Trophoblast cell (in vitro differentiated cells and primary cell): ENCODE measurements at regions not wholly inside any gene's neighbourhood (a gene's known extent, or its start where the extent isn't known, plus 50 kb on each side); places are given as distances from the start of the nearest gene placed in this dataset.

Experiments
- DNase-seq, 2 donors: peaks; one replicate each; pipeline ENCODE4 v3.0.0-alpha.2; 2016
- H2AFZ ChIP-seq: 2 replicates; pipeline ENCODE4 v1.6.1; 2013; ENCODE audit warnings: low read length, moderate library complexity, mild to moderate bottlenecking; ENCODE audit not compliant: insufficient read depth, poor library complexity
- H2AK5ac ChIP-seq: 2 replicates; pipeline ENCODE4 v1.6.1; 2013; ENCODE audit warnings: mild to moderate bottlenecking, low read length
- H2BK120ac ChIP-seq: 2 replicates; pipeline ENCODE4 v1.6.1; 2013; ENCODE audit warnings: low read length, mild to moderate bottlenecking, moderate library complexity; ENCODE audit not compliant: insufficient read depth, poor library complexity
- H2BK12ac ChIP-seq: 2 replicates; pipeline ENCODE4 v1.6.1; 2013; ENCODE audit warnings: mild to moderate bottlenecking, low read length, moderate library complexity
- H2BK5ac ChIP-seq: 2 replicates; pipeline ENCODE4 v1.6.1; 2013; ENCODE audit warnings: low read length, low read depth, moderate library complexity, mild to moderate bottlenecking; ENCODE audit not compliant: poor library complexity
- H3K14ac ChIP-seq: 2 replicates; pipeline ENCODE4 v1.6.1; 2013; ENCODE audit warnings: mild to moderate bottlenecking, low read length
- H3K18ac ChIP-seq: 2 replicates; pipeline ENCODE4 v1.6.1; 2013; ENCODE audit warnings: mild to moderate bottlenecking, low read length
- H3K23ac ChIP-seq: 2 replicates; pipeline ENCODE4 v1.6.1; 2013; ENCODE audit warnings: low read length
- H3K27ac ChIP-seq: 2 replicates; pipeline ENCODE4 v1.5.1; 2013; ENCODE audit warnings: low read depth, mild to moderate bottlenecking, inconsistent platforms, low read length, moderate library complexity
- H3K27me3 ChIP-seq: 2 replicates; pipeline ENCODE4 v1.6.1; 2013; ENCODE audit warnings: inconsistent platforms, mild to moderate bottlenecking, low read length, moderate library complexity; ENCODE audit not compliant: insufficient read depth
- H3K36me3 ChIP-seq, 2 experiments: 1 replicate in 1 of 2; 2 replicates in 1 of 2; pipeline ENCODE4 v1.6.1; 2013; ENCODE audit warnings: low read length in 2 of 2, mild to moderate bottlenecking in 2 of 2, moderate library complexity in 1 of 2; ENCODE audit not compliant: insufficient read depth in 2 of 2, control insufficient read depth in 1 of 2
- H3K4ac ChIP-seq: 2 replicates; pipeline ENCODE4 v1.6.1; 2013; ENCODE audit warnings: low read depth, mild to moderate bottlenecking, low read length, moderate library complexity
- H3K4me1 ChIP-seq, 2 experiments: 1 replicate in 1 of 2; 2 replicates in 1 of 2; pipeline ENCODE4 v1.6.1; 2013; ENCODE audit warnings: low read length in 2 of 2, mild to moderate bottlenecking in 2 of 2, moderate library complexity in 1 of 2; ENCODE audit not compliant: insufficient read depth in 2 of 2, control insufficient read depth in 1 of 2
- H3K4me2 ChIP-seq: 2 replicates; pipeline ENCODE4 v1.6.1; 2013; ENCODE audit warnings: inconsistent platforms, mild to moderate bottlenecking, low read length, moderate library complexity
- H3K4me3 ChIP-seq: 2 replicates; pipeline ENCODE4 v1.5.1; 2013; ENCODE audit warnings: mild to moderate bottlenecking, low read depth, low read length, inconsistent platforms
- H3K79me1 ChIP-seq: one replicate; pipeline ENCODE4 v1.6.1; 2013; ENCODE audit warnings: low read length
- H3K79me2 ChIP-seq: 2 replicates; pipeline ENCODE4 v1.6.1; 2013; ENCODE audit warnings: low read length, mild to moderate bottlenecking; ENCODE audit not compliant: control insufficient read depth, insufficient read depth, poor library complexity
- H3K9ac ChIP-seq: 2 replicates; pipeline ENCODE4 v1.6.1; 2013; ENCODE audit warnings: mild to moderate bottlenecking, low read length
- H3K9me3 ChIP-seq: 2 replicates; pipeline ENCODE4 v1.6.1; 2013; ENCODE audit warnings: low read depth, mild to moderate bottlenecking, control low read depth, inconsistent platforms, low read length; ENCODE audit not compliant: insufficient read depth
- H4K12ac ChIP-seq: 2 replicates; pipeline ENCODE4 v1.6.1; 2013; ENCODE audit warnings: low read depth, mild to moderate bottlenecking, low read length, moderate library complexity
- H4K8ac ChIP-seq: 2 replicates; pipeline ENCODE4 v1.6.1; 2013; ENCODE audit warnings: low read depth, mild to moderate bottlenecking, low read length, moderate library complexity
- H4K91ac ChIP-seq: one replicate; pipeline ENCODE4 v1.6.1; 2013; ENCODE audit warnings: low read depth, mild to moderate bottlenecking, low read length, moderate library complexity
- WGBS: extraction: QIAGEN DNeasy Blood & Tissue Kit; methylation state at CpG from one replicate; pipeline ENCODE4 v1.1.7; 2013; ENCODE audit warnings: missing lambda C conversion rate; ENCODE audit not compliant: insufficient read length, insufficient coverage; ENCODE audit errors: extremely low coverage; 5-methylcytosine and 5-hydroxymethylcytosine counted together

GRCh38 chr22:47465222-47465621, 702.8 kb downstream of the TBC1D22A start:
- Histone ChIP-seq H3K79me2 (no peaks in the 10 kb centered on the region), H3K4me1 (no peaks in the 10 kb centered on the region), H2BK5ac (no peak overlapping the region), H3K18ac (no peak overlapping the region), H4K91ac (no peak overlapping the region), H2BK120ac (no peak overlapping the region), H2AK5ac (no peak overlapping the region), H4K8ac (no peak overlapping the region), H3K9me3 (peaks cover 42% of the 10 kb centered on the region), H3K27ac (no peak overlapping the region), H3K4ac (no peak overlapping the region), H2AFZ (no peak overlapping the region), H4K12ac (no peak overlapping the region), H3K27me3 (no peaks in the 10 kb centered on the region), H2BK12ac (no peak overlapping the region), H3K4me3 (no peak overlapping the region), H3K4me2 (no peak overlapping the region), H3K23ac (no peak overlapping the region), H3K36me3 (no peaks in the 10 kb centered on the region), H3K79me1 (no peaks in the 10 kb centered on the region), H3K9ac (no peak overlapping the region), H3K14ac (no peak overlapping the region)
- DNase-seq, result no peak
- WGBS, result no CpG with 5 or more reads among the region's 8 CpGs

GRCh38 chr22:47463220-47463619, 700.8 kb downstream of the TBC1D22A start:
- no peak overlapping the region for H3K14ac ChIP-seq
- no CpG with 5 or more reads among the region's 8 CpGs for WGBS
- no peaks in the 10 kb centered on the region for H3K27me3 ChIP-seq
- H4K12ac ChIP-seq, result no peak overlapping the region
- H3K4ac ChIP-seq, result no peak overlapping the region
- no peak overlapping the region for H3K23ac ChIP-seq
- H3K9ac ChIP-seq, result no peak overlapping the region
- H3K4me2 ChIP-seq, result no peak overlapping the region
- no peaks in the 10 kb centered on the region for H3K4me1 ChIP-seq
- no peak overlapping the region for H2AFZ ChIP-seq
- no peaks in the 10 kb centered on the region for H3K79me2 ChIP-seq
- H4K8ac ChIP-seq, result no peak overlapping the region
- no peak for DNase-seq
- H3K79me1 ChIP-seq, result no peaks in the 10 kb centered on the region
- no peak overlapping the region for H3K27ac ChIP-seq
- no peak overlapping the region for H3K4me3 ChIP-seq
- H2AK5ac ChIP-seq, result no peak overlapping the region
- no peak overlapping the region for H3K18ac ChIP-seq
- no peak overlapping the region for H2BK120ac ChIP-seq
- H3K36me3 ChIP-seq, result no peaks in the 10 kb centered on the region
- no peak overlapping the region for H2BK12ac ChIP-seq
- no peak overlapping the region for H4K91ac ChIP-seq
- peaks cover 45% of the 10 kb centered on the region for H3K9me3 ChIP-seq
- H2BK5ac ChIP-seq, result no peak overlapping the region

GRCh38 chr22:47460861-47461260, 698.4 kb downstream of the TBC1D22A start:
- Histone ChIP-seq H2AK5ac (no peak overlapping the region), H3K14ac (no peak overlapping the region), H3K9ac (no peak overlapping the region), H3K27me3 (no peaks in the 10 kb centered on the region), H3K27ac (no peak overlapping the region), H4K8ac (no peak overlapping the region), H3K4me3 (no peak overlapping the region), H3K4me1 (no peaks in the 10 kb centered on the region), H4K91ac (no peak overlapping the region), H4K12ac (no peak overlapping the region), H3K18ac (no peak overlapping the region), H3K23ac (no peak overlapping the region), H2AFZ (no peak overlapping the region), H3K36me3 (no peaks in the 10 kb centered on the region), H3K79me2 (no peaks in the 10 kb centered on the region), H3K79me1 (no peaks in the 10 kb centered on the region), H2BK12ac (no peak overlapping the region), H2BK5ac (no peak overlapping the region), H3K9me3 (peaks cover 65% of the 10 kb centered on the region), H3K4me2 (no peak overlapping the region), H2BK120ac (no peak overlapping the region), H3K4ac (no peak overlapping the region)
- DNase-seq, result no peak
- WGBS, result no CpG with 5 or more reads among the region's 5 CpGs

- Histone ChIP-seq H3K4me3 (no peak overlapping the region), H3K4ac (no peak overlapping the region), H3K23ac (no peak overlapping the region), H3K79me1 (no peaks in the 10 kb centered on the region), H2AK5ac (no peak overlapping the region), H3K27ac (no peak overlapping the region), H4K12ac (no peak overlapping the region), H3K14ac (no peak overlapping the region), H3K9me3 (peaks cover 61% of the 10 kb centered on the region), H3K18ac (no peak overlapping the region), H2AFZ (no peak overlapping the region), H4K8ac (no peak overlapping the region), H3K4me2 (no peak overlapping the region), H3K79me2 (no peaks in the 10 kb centered on the region), H2BK120ac (no peak overlapping the region), H3K36me3 (no peaks in the 10 kb centered on the region), H3K9ac (no peak overlapping the region), H2BK12ac (no peak overlapping the region), H3K27me3 (no peaks in the 10 kb centered on the region), H4K91ac (no peak overlapping the region), H2BK5ac (no peak overlapping the region), H3K4me1 (no peaks in the 10 kb centered on the region)
- no CpG with 5 or more reads among the region's 3 CpGs for WGBS
- no peak for DNase-seq
Observed at GRCh38 chr22:47460176-47460575, 697.7 kb downstream of the TBC1D22A start.
